HG03520 (cell line): ENCODE measurements at regions not wholly inside any gene's neighbourhood (a gene's known extent, or its start where the extent isn't known, plus 50 kb on each side); places are given as distances from the start of the nearest gene placed in this dataset.
"Not testable (repeated sequence)": the region's sequence is repeated elsewhere in the genome, so short reads cannot be mapped to it uniquely, and the experiment has no call there.

ENCODE experiments used
- ATAC-seq: cut with Tn5 transposase; IDR thresholded peaks from one replicate; pipeline ENCODE4 v1.9.1; 2021; ENCODE audit warnings: mild to moderate bottlenecking, moderate library complexity; ENCODE audit not compliant: unreplicated experiment

GRCh38 chr3:19825193-19825592, 108.8 kb downstream of the EFHB start:
- no peak for ATAC-seq

GRCh38 chr3:19822805-19823204, 111.2 kb downstream of the EFHB start:
- ATAC-seq: no peak

- no peak for ATAC-seq
Observed at GRCh38 chr3:19816631-19817030, 117.4 kb downstream of the EFHB start.

- no peak for ATAC-seq
Observed at GRCh38 chr3:19815805-19816204, 118.2 kb downstream of the EFHB start.

GRCh38 chr3:19813743-19814142, 120.3 kb downstream of the EFHB start:
- not testable (repeated sequence) for ATAC-seq

- ATAC-seq: no peak
Observed at GRCh38 chr3:19811689-19812088, 122.3 kb downstream of the EFHB start.

- no peak for ATAC-seq
Observed at GRCh38 chr3:19808834-19809233, 125.2 kb downstream of the EFHB start.

- ATAC-seq: no peak
Observed at GRCh38 chr3:19799887-19800286, 134.1 kb downstream of the EFHB start.

- ATAC-seq: no peak
Observed at GRCh38 chr3:19799115-19799514, 134.9 kb downstream of the EFHB start.

GRCh38 chr3:19798324-19798723, 135.7 kb downstream of the EFHB start:
- no peak for ATAC-seq

GRCh38 chr3:19792388-19792787, 141.6 kb downstream of the EFHB start:
- no peak for ATAC-seq

GRCh38 chr3:19775765-19776164, 158.3 kb downstream of the EFHB start:
- no peak for ATAC-seq

GRCh38 chr3:19769694-19770093, 164.3 kb downstream of the EFHB start:
- ATAC-seq: peak; percentile 90

- ATAC-seq: no peak
Observed at GRCh38 chr3:19765954-19766353, 168.1 kb downstream of the EFHB start.

GRCh38 chr3:19757773-19758172, 176.2 kb downstream of the EFHB start:
- ATAC-seq: no peak

GRCh38 chr3:19749448-19750017, 184.5 kb downstream of the EFHB start:
- ATAC-seq: no peak

GRCh38 chr3:19748782-19749447, 185.1 kb downstream of the EFHB start:
- no peak for ATAC-seq

- no peak for ATAC-seq
Observed at GRCh38 chr3:19744047-19744446, 190.0 kb downstream of the EFHB start.

GRCh38 chr3:19742935-19743334, 191.1 kb downstream of the EFHB start:
- no peak for ATAC-seq

GRCh38 chr3:19739504-19739903, 194.5 kb downstream of the EFHB start:
- no peak for ATAC-seq

- no peak for ATAC-seq
Observed at GRCh38 chr3:19738846-19739245, 195.2 kb downstream of the EFHB start.

GRCh38 chr3:19735111-19735510, 198.9 kb downstream of the EFHB start:
- no peak for ATAC-seq

GRCh38 chr3:19734453-19734852, 199.6 kb downstream of the EFHB start:
- no peak for ATAC-seq
